Suppressor macrophage treated with lipopolysaccharide for 1 hour (primary cell): ENCODE measurements at regions not wholly inside any gene's neighbourhood (a gene's known extent, or its start where the extent isn't known, plus 50 kb on each side); places are given as distances from the start of the nearest gene placed in this dataset.

Experiments
- DNase-seq, 3 donors: peaks; one replicate each; pipeline ENCODE4 v3.0.0-alpha.2; 2020 to 2022

DNA sequence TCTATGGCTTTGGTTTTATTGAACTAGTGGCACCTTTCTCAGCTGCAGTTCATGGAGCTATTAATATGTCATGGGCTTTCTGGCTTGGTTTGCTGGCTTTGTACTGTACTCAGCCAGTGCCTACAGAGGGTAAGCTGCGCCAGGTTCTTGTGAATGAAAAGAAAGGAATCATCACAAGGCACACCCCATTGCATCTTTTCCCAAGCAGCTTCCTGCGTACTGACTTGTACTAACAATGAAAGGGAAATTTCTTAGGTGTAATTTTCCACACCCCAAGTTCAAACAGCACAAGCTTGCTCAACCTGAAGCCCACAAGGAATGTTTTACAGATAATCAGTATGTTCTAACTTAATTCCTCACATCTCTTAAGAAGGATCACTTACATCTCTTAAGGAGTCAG lies 78.0 kb upstream of the TNFSF18 start:
- no peak for DNase-seq

- no peak for DNase-seq
Measured at GRCh38 chr1:173127369-173128307, 76.9 kb upstream of the TNFSF18 start.

DNA sequence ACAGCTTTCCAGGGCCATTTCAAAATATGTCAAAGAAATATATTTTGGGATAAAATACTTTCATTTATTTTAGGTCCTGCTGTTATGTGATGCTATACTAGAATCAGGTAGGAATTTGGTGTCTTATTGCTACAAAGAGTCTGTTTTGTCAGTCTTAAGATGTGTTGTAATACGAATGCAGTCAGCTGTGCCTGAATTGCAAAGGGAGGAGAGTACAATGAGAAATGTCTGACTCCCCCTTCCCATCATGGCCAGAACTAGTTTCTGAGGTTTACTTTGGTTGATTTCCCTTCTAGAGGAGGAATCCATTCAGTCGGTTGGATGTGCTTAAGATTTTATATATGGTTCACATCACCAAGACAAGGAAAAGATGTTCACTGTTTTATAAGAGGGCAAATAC lies 75.7 kb upstream of the TNFSF18 start:
- peak in 1 of 3 donors; percentile 11 for DNase-seq

GRCh38 chr1:173122958-173123852 lies 72.5 kb upstream of the TNFSF18 start:
- peak; percentile 94 to 98 (median 97) for DNase-seq

- peak; percentile 35 to 60 (median 36) for DNase-seq
Measured at GRCh38 chr1:173122344-173122935, 71.7 kb upstream of the TNFSF18 start.

GRCh38 chr1:173118404-173118803 lies 67.7 kb upstream of the TNFSF18 start:
- DNase-seq, result no peak

DNA sequence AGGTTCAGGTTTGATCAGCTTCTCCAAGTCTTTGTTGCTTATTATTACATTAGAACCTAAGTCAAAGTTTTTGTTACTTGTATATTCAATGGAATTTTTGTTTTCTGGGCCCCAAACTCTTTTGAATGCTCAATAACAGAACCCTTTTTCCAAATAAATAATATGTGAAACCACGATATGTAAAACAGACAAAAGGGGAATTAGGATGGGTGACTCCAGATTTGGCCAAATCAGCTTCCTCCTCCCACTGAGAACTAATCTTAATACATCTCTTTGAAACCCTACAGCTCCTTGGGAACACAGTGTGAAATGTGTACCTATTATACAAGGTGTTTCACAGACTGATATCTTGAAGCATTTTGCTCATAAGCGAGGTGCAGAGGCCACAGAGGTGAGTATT lies 67.0 kb upstream of the TNFSF18 start:
- DNase-seq, result peak; percentile 48 to 64 (median 64)

GRCh38 chr1:173117108-173117633 lies 66.4 kb upstream of the TNFSF18 start:
- DNase-seq, result peak; percentile 50 to 67 (median 63)

- DNase-seq, result peak; percentile 20 to 56 (median 29)
Measured at GRCh38 chr1:173114346-173114745, 63.6 kb upstream of the TNFSF18 start.

- peak; percentile 72 to 81 (median 75) for DNase-seq
Measured at GRCh38 chr1:173113015-173113741, 62.4 kb upstream of the TNFSF18 start.

DNA sequence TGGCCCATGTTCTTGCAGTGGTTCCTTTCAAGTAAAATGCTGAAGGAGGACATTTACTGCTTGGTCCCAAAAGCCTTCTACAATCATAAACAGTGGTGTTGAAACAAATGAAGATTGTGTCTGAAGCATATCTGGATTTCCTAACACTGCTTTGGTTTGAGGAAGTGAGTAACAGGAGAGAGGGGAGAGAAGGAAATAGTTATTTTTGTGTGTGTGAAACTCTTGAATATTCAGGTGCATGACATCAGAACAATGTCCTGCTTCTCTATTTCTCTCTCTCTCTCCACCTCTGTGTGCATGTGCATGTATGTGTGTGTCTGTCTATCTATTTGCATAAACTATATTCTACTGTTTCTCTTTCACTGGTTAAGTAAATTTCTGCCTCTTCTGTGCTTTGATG lies 61.4 kb upstream of the TNFSF18 start:
- DNase-seq, result peak; percentile 40 to 88 (median 85)

- DNase-seq, result no peak
Measured at GRCh38 chr1:173107696-173108095, 57.0 kb upstream of the TNFSF18 start.

DNA sequence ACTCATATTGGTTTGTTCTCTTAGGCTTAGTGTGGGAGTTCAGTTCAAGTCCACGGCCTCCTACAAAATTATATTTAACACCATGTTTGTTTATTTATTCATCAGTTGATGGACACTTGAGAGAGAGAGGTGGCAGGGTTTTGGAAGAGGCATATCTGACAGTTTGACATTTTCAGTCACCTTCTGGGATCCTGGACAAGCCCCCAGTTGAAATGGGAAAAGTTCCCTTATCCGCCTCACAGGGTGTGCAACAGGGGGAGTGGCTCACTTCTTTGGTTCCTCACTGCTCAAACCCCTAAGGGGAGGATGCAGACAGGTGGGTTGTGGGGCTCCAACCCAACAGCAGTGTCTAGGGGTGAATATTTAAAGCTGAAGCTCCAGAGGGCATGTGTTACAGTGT lies 52.3 kb upstream of the TNFSF18 start:
- DNase-seq, result no peak

GRCh38 chr1:173101589-173101988 lies 50.8 kb upstream of the TNFSF18 start:
- no peak for DNase-seq

GRCh38 chr1:173100476-173101107 lies 49.9 kb upstream of the TNFSF18 start:
- no peak for DNase-seq
